ENCODE measurements at regions not wholly inside any gene's neighbourhood (a gene's known extent, or its start where the extent isn't known, plus 50 kb on each side); places are given as distances from the start of the nearest gene placed in this dataset.

GRCh38 chr20:39453890-39454289 lies 491.7 kb downstream of the DHX35 start:
- TF ChIP-seq CTCF (IDR thresholded peaks at IDR 0.05; ENCODE audit: insufficient read depth, low read length, poor library complexity, severe bottlenecking) (no peak), EZH2phosphoT487 (conservative IDR thresholded peaks at IDR 0.05; ENCODE audit: low read length) (no peak)

Measured in SU-DHL-6 (cell line).